ENCODE measurements at regions not wholly inside any gene's neighbourhood (a gene's known extent, or its start where the extent isn't known, plus 50 kb on each side); places are given as distances from the start of the nearest gene placed in this dataset.
A peak's percentile ranks its signal among the peaks of the same experiment; 100 is the strongest.

GRCh38 chr1:68969441-68969840 lies 472.6 kb upstream of the DEPDC1 start:
- Histone ChIP-seq H3K36me3 (ENCODE audit: insufficient read depth, low read length) (no peaks in the 10 kb centered on the region), H3K9me3 (ENCODE audit: low read length) (no peaks in the 10 kb centered on the region), H3K27me3 (ENCODE audit: insufficient read depth, low read length) (no peaks in the 10 kb centered on the region), H3K4me3 (ENCODE audit: low read length) (no peak overlapping the region), H2AFZ (ENCODE audit: low read depth, low read length) (no peak overlapping the region), H3K4me1 (ENCODE audit: insufficient read depth, low read length) (peaks cover 19% of the 10 kb centered on the region)

GRCh38 chr1:68970571-68970970 lies 473.7 kb upstream of the DEPDC1 start:
- H2AFZ ChIP-seq (ENCODE audit: low read depth, low read length) = no peak overlapping the region
- no peak overlapping the region for H3K4me3 ChIP-seq (ENCODE audit: low read length)
- no peaks in the 10 kb centered on the region for H3K27me3 ChIP-seq (ENCODE audit: insufficient read depth, low read length)
- no peaks in the 10 kb centered on the region for H3K36me3 ChIP-seq (ENCODE audit: insufficient read depth, low read length)
- H3K4me1 ChIP-seq (ENCODE audit: insufficient read depth, low read length) = peaks cover 25% of the 10 kb centered on the region
- H3K9me3 ChIP-seq (ENCODE audit: low read length) = no peaks in the 10 kb centered on the region

- Histone ChIP-seq H3K9me3 (ENCODE audit: low read length) (no peaks in the 10 kb centered on the region), H3K36me3 (ENCODE audit: insufficient read depth, low read length) (no peaks in the 10 kb centered on the region), H2AFZ (ENCODE audit: low read depth, low read length) (no peak overlapping the region), H3K4me3 (ENCODE audit: low read length) (no peak overlapping the region), H3K4me1 (ENCODE audit: insufficient read depth, low read length) (peaks cover 49% of the 10 kb centered on the region), H3K27me3 (ENCODE audit: insufficient read depth, low read length) (no peaks in the 10 kb centered on the region)
Measured at GRCh38 chr1:68973459-68974244, 476.8 kb upstream of the DEPDC1 start.

GRCh38 chr1:68974447-68974846 lies 477.6 kb upstream of the DEPDC1 start:
- H3K9me3 ChIP-seq (ENCODE audit: low read length) = no peaks in the 10 kb centered on the region
- no peaks in the 10 kb centered on the region for H3K36me3 ChIP-seq (ENCODE audit: insufficient read depth, low read length)
- H3K27me3 ChIP-seq (ENCODE audit: insufficient read depth, low read length) = no peaks in the 10 kb centered on the region
- H2AFZ ChIP-seq (ENCODE audit: low read depth, low read length) = no peak overlapping the region
- H3K4me1 ChIP-seq (ENCODE audit: insufficient read depth, low read length) = peaks cover 49% of the 10 kb centered on the region
- no peak overlapping the region for H3K4me3 ChIP-seq (ENCODE audit: low read length)

GRCh38 chr1:68975212-68975933 lies 478.5 kb upstream of the DEPDC1 start:
- Histone ChIP-seq H2AFZ (ENCODE audit: low read depth, low read length) (peak overlapping the region; percentile 63), H3K9me3 (ENCODE audit: low read length) (no peaks in the 10 kb centered on the region), H3K4me3 (ENCODE audit: low read length) (no peak overlapping the region), H3K27me3 (ENCODE audit: insufficient read depth, low read length) (no peaks in the 10 kb centered on the region), H3K4me1 (ENCODE audit: insufficient read depth, low read length) (peaks cover 44% of the 10 kb centered on the region), H3K36me3 (ENCODE audit: insufficient read depth, low read length) (no peaks in the 10 kb centered on the region)

GRCh38 chr1:68976916-68977610 lies 480.2 kb upstream of the DEPDC1 start:
- Histone ChIP-seq H3K36me3 (ENCODE audit: insufficient read depth, low read length) (no peaks in the 10 kb centered on the region), H3K4me3 (ENCODE audit: low read length) (no peak overlapping the region), H2AFZ (ENCODE audit: low read depth, low read length) (no peak overlapping the region), H3K27me3 (ENCODE audit: insufficient read depth, low read length) (no peaks in the 10 kb centered on the region), H3K4me1 (ENCODE audit: insufficient read depth, low read length) (peaks cover 43% of the 10 kb centered on the region), H3K9me3 (ENCODE audit: low read length) (no peaks in the 10 kb centered on the region)

GRCh38 chr1:68979891-68980290 lies 483.0 kb upstream of the DEPDC1 start:
- Histone ChIP-seq H3K27me3 (ENCODE audit: insufficient read depth, low read length) (no peaks in the 10 kb centered on the region), H3K36me3 (ENCODE audit: insufficient read depth, low read length) (no peaks in the 10 kb centered on the region), H3K9me3 (ENCODE audit: low read length) (no peaks in the 10 kb centered on the region), H3K4me3 (ENCODE audit: low read length) (no peak overlapping the region), H3K4me1 (ENCODE audit: insufficient read depth, low read length) (peaks cover 31% of the 10 kb centered on the region), H2AFZ (ENCODE audit: low read depth, low read length) (no peak overlapping the region)

GRCh38 chr1:68984289-68984688 lies 487.4 kb upstream of the DEPDC1 start:
- Histone ChIP-seq H3K4me3 (ENCODE audit: low read length) (no peak overlapping the region), H3K36me3 (ENCODE audit: insufficient read depth, low read length) (no peaks in the 10 kb centered on the region), H3K27me3 (ENCODE audit: insufficient read depth, low read length) (no peaks in the 10 kb centered on the region), H2AFZ (ENCODE audit: low read depth, low read length) (no peak overlapping the region), H3K9me3 (ENCODE audit: low read length) (no peaks in the 10 kb centered on the region), H3K4me1 (ENCODE audit: insufficient read depth, low read length) (no peaks in the 10 kb centered on the region)

GRCh38 chr1:68994096-68994495 lies 497.2 kb upstream of the DEPDC1 start:
- Histone ChIP-seq H3K4me1 (ENCODE audit: insufficient read depth, low read length) (no peaks in the 10 kb centered on the region), H3K9me3 (ENCODE audit: low read length) (no peaks in the 10 kb centered on the region), H3K27me3 (ENCODE audit: insufficient read depth, low read length) (no peaks in the 10 kb centered on the region), H2AFZ (ENCODE audit: low read depth, low read length) (no peak overlapping the region), H3K36me3 (ENCODE audit: insufficient read depth, low read length) (no peaks in the 10 kb centered on the region), H3K4me3 (ENCODE audit: low read length) (no peak overlapping the region)

GRCh38 chr1:69016468-69016867 lies 519.6 kb upstream of the DEPDC1 start:
- H3K36me3 ChIP-seq (ENCODE audit: insufficient read depth, low read length) = no peaks in the 10 kb centered on the region
- no peak overlapping the region for H3K4me3 ChIP-seq (ENCODE audit: low read length)
- H3K4me1 ChIP-seq (ENCODE audit: insufficient read depth, low read length) = no peaks in the 10 kb centered on the region
- H2AFZ ChIP-seq (ENCODE audit: low read depth, low read length) = no peak overlapping the region
- no peaks in the 10 kb centered on the region for H3K27me3 ChIP-seq (ENCODE audit: insufficient read depth, low read length)
- H3K9me3 ChIP-seq (ENCODE audit: low read length) = no peaks in the 10 kb centered on the region

GRCh38 chr1:69029649-69030048 lies 532.8 kb upstream of the DEPDC1 start:
- H3K4me1 ChIP-seq (ENCODE audit: insufficient read depth, low read length) = no peaks in the 10 kb centered on the region
- H3K36me3 ChIP-seq (ENCODE audit: insufficient read depth, low read length) = no peaks in the 10 kb centered on the region
- H2AFZ ChIP-seq (ENCODE audit: low read depth, low read length) = no peak overlapping the region
- H3K4me3 ChIP-seq (ENCODE audit: low read length) = no peak overlapping the region
- H3K9me3 ChIP-seq (ENCODE audit: low read length) = peaks cover 8% of the 10 kb centered on the region
- no peaks in the 10 kb centered on the region for H3K27me3 ChIP-seq (ENCODE audit: insufficient read depth, low read length)

GRCh38 chr1:69038379-69038778 lies 529.3 kb upstream of the LRRC7 start:
- Histone ChIP-seq H3K36me3 (ENCODE audit: insufficient read depth, low read length) (no peaks in the 10 kb centered on the region), H3K27me3 (ENCODE audit: insufficient read depth, low read length) (no peaks in the 10 kb centered on the region)

GRCh38 chr1:69045572-69045971 lies 522.1 kb upstream of the LRRC7 start:
- Histone ChIP-seq H3K27me3 (ENCODE audit: insufficient read depth, low read length) (no peaks in the 10 kb centered on the region), H2AFZ (ENCODE audit: low read depth, low read length) (no peak overlapping the region), H3K4me1 (ENCODE audit: insufficient read depth, low read length) (no peaks in the 10 kb centered on the region), H3K9me3 (ENCODE audit: low read length) (no peaks in the 10 kb centered on the region), H3K4me3 (ENCODE audit: low read length) (no peak overlapping the region), H3K36me3 (ENCODE audit: insufficient read depth, low read length) (no peaks in the 10 kb centered on the region)

More at GRCh38 chr1:69038379-69038778, 529.3 kb upstream of the LRRC7 start:
- Histone ChIP-seq H2AFZ (ENCODE audit: low read depth, low read length) (no peak overlapping the region), H3K4me1 (ENCODE audit: insufficient read depth, low read length) (no peaks in the 10 kb centered on the region), H3K9me3 (ENCODE audit: low read length) (peaks cover 2% of the 10 kb centered on the region), H3K4me3 (ENCODE audit: low read length) (no peak overlapping the region)

All from neuron (in vitro differentiated cells).